PC-3 (cell line): ENCODE measurements at regions not wholly inside any gene's neighbourhood (a gene's known extent, or its start where the extent isn't known, plus 50 kb on each side); places are given as distances from the start of the nearest gene placed in this dataset.

ENCODE experiments used
- CTCF ChIP-seq: fragments of 300-600 bp; sonication (generic); conservative IDR thresholded peaks from 2 replicates; pipeline ENCODE4 v1.5.1; 2017; ENCODE audit warnings: antibody characterized with exemption, low read depth, mild to moderate bottlenecking, low read length
- EZH2 ChIP-seq: fragments of 300-600 bp; sonication (generic); IDR thresholded peaks from one replicate; pipeline ENCODE4 v1.6.1; 2017; ENCODE audit warnings: antibody characterized with exemption, mild to moderate bottlenecking, low read length; ENCODE audit not compliant: unreplicated experiment

- TF ChIP-seq CTCF (no peak), EZH2 (no peak)
Observed at GRCh38 chr5:67639976-67640375, 443.4 kb upstream of the CD180 start.
